ENCODE measurements at regions not wholly inside any gene's neighbourhood (a gene's known extent, or its start where the extent isn't known, plus 50 kb on each side); places are given as distances from the start of the nearest gene placed in this dataset.

DNA sequence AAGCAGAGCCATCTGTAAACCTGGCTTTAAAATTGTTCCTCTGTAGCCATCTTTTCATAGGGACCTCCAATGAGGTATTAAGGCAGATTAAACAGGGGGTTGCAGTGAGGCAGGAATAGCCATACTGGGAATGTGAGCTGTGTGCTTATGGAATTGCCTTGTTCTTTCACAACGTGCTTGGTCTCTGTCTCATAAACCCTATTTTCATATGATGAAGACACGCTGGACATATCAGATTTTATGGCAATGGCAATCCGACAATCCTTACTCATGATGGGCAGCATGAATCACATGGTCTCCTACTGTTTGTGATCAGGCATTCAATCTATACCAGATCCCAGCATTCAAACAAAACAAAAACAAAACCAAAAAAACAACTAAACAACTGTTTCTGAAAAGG is 418.9 kb upstream of the NRP1 start:
- no peak for DNase-seq (ENCODE audit: low read depth in 1 of 2, low spot score in 1 of 2)

DNA sequence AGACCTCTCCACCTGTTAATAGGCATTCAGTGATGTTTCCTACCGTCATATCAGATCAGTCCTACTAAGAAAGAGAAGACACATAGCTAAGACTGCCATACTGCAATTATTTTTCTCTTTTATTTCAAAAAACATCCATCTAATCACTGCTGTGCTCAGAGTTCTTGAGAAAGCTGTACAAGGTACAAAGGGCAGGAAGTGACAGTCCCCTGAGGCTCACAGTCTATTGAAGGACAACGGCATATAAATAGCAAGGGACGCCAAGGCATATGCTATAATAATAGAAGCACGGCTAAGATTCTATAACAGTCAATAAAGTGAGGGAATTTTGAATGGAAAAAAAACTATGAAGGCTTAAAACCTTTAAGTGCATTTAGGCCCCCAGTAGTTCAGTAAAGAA is 415.3 kb upstream of the NRP1 start:
- no peak for DNase-seq (ENCODE audit: low read depth in 1 of 2, low spot score in 1 of 2)

DNA sequence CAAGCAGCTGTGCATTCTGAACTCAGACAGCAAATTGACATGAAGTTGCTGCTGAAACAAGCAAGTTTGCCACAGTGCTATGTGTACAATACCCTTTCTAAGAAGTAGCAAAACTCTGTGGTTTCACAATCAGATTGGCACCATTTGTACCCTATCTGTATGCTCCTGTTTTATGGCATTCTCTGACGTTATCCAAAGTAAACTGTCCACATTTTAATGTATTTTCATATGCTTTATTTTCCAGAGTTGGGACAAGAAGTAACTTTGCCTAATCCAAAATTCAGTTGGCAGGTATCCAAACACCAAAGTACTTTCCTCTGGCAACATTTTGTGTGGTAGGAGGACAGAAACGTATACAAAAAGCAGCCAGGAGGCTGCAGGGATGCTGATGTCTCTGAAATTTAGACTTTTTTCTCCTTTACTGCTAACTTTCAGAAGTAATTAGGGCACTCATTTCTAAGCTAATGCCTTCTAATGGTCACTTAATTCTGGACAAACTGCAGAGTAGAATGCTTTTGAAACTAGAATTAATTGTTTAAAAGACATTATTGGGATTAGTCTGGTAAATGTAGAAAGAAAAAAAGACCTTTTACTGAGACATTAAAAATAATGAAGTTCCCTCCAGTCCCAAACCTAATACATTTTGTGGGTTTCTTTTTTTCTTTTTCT is 414.7 kb upstream of the NRP1 start:
- DNase-seq (ENCODE audit: low read depth in 1 of 2, low spot score in 1 of 2), result no peak

DNA sequence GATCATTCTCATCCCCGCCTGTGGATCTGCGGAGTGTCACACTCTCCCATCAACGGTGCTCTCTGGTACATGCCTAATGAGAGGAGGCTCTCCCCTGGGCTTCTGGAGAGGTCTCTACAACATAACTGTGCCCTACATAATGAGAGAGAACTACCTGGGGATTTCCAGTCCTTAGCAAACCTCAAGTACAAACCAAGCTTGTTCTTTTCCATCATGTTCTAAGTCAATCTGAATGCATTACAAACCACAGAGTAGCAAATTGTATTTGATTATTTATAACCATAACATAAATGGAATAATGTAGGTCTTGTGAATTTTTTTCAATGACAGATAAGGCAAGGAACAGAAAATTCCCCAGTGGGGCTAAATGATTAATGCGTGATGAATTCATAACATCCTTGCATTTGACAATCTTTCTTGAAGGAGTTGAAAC is 412.4 kb upstream of the NRP1 start:
- DNase-seq (ENCODE audit: low read depth in 1 of 2, low spot score in 1 of 2), result no peak

DNA sequence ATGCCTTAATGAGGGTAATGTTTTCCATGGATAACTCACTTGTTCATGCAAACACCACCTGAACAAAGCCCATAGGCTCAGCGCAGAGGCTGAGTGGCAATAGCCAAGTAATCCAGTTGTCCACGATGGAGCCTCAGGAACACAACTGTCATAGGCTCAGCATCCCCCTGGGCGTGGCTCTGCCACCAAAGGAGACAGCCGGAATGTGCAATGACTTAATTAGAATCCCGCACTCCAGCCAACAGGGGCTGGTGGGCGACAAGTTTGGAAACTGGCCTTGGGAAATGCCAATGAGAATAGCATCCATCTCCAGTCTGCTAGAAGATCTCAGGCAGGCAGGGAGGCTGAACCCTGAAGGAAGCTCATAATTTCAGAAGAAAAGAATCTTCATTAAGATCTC is 411.7 kb upstream of the NRP1 start:
- no peak for DNase-seq (ENCODE audit: low read depth in 1 of 2, low spot score in 1 of 2)

DNA sequence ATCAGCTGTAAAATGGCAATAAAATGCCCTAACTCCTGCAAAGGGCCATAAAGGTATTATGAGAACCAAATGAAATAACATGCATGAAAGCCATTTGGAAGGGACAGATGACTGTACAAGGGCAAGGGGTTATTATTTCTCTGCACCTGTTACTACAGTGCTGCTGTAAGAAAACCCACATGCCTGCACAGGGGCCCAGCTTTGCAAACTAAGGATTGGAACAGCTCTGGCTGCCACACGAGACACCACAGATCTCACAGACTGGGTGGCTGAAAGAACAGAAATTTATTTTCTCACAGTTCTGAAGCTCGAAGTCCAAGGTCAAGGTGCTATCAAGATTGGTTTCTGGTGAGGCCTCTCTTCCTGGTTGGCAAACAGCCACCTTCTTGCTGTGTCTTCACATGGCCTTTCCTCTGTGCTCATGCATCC is 409.0 kb upstream of the NRP1 start:
- no peak for DNase-seq (ENCODE audit: low read depth in 1 of 2, low spot score in 1 of 2)

DNA sequence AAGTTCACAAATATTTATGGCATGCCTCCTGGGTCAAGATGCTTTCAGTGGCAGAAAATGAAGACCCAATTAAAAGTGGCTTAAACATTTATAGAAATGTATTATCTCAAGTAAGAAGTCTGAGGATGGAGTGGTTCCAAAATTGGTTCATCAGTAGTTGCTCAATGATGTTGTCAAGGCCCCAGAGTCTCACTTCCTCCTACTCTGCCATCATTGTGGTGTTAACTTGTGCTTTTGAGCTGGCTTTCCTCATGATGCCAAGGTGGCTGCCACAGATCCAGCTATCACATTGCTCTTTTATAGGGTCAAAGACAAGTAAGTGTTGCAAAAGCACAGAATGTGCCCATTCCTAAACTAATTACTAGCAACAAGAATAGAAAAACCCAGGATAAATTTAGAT is 404.6 kb upstream of the NRP1 start:
- no peak for DNase-seq (ENCODE audit: low read depth in 1 of 2, low spot score in 1 of 2)

DNA sequence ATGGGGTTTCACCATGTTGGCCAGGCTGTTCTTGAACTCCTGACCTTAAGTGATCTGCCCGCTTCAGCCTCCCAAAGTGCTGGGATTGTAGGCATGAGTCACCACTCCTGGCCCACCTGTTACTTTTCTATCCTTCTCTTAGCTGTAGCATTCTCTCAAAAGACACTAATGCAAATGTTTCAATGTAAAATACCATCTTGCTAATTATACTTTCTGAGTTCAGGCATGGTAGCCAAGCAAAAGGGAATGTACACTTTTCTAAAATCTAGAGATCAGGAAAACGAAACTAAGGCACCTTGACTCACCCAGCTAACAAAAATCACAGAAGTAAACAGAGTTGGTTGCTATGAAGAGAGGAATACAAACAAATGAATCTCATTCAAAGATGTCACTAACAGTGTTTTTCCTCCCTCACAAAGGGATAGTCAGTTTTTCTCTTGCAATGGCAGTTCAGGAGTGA is 401.0 kb upstream of the NRP1 start:
- DNase-seq (ENCODE audit: low read depth in 1 of 2, low spot score in 1 of 2), result no peak

DNA sequence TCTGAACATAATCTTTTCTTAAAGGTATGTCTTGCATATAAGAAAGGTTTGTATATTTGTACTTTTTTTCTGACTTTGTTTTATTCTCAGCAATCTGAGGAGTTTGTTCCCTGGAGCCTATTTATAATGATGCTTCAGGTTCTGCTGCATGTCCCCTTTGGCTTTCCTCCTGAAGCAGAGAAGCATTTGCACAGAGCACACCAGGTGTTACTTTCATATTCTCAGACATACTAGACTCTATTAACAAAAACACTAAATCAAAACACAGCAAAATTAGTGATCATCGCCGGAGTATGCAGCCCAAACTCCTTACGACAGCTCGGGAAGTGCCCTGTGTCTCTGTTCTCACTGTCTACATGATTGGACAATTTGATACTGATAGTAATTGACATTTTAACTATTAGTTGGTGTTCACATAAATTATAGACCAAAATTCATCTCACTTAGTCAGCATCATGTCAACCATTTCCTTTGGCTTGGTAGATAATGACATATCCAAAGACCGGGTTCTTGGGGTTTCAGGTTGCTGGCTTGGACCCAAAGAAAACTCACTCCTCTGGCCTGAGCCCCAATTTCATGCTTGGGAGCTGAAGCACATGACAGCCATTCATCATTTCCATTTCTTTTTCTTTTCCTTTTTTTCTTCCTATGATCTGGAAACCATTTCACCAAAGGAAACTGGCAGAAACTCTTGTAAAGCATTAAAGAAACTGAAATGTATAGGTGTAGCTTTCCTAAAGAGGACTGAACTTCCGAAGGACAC is 400.1 kb upstream of the NRP1 start:
- no peak for DNase-seq (ENCODE audit: low read depth in 1 of 2, low spot score in 1 of 2)

DNA sequence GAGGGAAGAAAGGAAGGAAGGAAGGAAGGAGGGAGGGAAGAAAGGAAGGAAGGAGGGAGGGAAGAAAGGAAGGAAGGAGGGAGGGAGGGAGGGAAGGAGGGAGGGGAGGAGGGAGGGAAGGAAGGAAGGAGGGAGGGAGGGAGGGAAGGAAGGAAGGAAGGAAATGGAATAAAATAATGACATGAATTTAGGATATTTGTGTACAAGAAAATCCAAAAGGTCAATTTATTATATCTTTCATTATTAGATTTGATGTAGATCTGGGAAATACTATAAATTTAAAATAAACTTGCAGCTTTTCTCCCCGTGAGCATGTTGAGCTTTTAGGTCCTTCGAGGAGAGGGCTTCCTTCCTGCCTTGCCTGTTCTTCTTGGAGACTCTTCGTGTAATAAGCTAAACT is 398.6 kb upstream of the NRP1 start:
- no peak for DNase-seq (ENCODE audit: low read depth in 1 of 2, low spot score in 1 of 2)

DNA sequence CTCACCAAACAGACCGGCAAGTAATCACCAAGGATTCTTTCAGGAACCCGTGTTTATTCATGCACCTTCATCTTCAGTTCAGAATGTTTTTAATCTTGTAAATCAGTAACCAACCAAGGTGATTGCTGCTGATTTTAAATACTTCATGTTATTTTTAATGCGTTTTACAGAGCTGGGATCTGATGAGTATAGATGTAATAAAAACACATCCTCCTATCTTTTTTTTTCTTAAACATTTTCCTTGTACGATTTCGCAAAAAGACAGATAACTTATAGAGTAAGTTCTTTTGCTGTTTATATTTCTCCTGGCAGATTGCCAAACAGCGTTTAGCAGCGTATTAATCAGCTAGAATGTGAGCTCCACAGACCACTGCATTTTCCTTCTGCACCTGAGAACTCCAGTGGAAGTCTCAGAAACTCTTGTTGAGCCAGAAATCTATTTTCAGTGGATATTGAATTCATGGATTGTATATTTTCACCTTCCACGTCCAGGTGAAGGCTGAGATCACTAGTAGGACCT is 397.8 kb upstream of the NRP1 start:
- no peak for DNase-seq (ENCODE audit: low read depth in 1 of 2, low spot score in 1 of 2)

DNA sequence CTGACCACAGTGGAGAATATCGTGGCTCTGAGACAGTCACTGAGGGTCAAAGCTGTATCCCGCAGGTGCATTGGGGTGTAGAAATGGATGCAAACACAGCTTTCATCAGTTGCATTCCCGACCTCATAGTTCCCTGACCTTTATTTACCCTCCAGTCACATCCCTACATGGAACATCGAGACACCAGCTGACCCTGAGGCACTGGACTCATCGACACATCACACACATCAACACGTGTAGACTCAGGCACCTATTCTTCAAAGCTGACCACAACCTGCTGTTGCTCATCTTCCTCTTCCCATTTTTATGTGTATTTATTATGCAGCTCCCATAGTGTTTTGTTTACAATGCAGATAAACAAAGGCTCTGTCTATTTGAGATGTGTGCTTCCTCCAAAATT is 396.9 kb upstream of the NRP1 start:
- DNase-seq (ENCODE audit: low read depth in 1 of 2, low spot score in 1 of 2), result no peak

DNA sequence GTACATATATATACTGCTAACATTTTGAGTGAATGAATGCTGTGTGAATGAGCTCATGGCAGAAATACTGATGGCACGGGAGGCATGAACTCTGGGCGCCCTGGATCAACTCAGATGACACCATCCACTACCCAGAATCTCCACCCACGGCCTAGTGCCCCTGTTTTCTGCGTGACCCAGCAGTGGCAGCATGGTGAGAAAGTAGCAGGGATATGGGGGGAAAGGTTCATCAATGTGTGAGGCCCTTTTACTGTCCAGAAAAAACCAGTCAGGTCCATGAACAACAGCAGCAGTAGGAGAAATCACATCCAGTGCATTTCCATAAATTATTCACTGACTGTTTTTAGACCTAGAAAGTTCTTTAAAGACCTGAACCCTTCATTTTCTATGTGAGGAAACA is 391.0 kb upstream of the NRP1 start:
- no peak for DNase-seq (ENCODE audit: low read depth in 1 of 2, low spot score in 1 of 2)

DNA sequence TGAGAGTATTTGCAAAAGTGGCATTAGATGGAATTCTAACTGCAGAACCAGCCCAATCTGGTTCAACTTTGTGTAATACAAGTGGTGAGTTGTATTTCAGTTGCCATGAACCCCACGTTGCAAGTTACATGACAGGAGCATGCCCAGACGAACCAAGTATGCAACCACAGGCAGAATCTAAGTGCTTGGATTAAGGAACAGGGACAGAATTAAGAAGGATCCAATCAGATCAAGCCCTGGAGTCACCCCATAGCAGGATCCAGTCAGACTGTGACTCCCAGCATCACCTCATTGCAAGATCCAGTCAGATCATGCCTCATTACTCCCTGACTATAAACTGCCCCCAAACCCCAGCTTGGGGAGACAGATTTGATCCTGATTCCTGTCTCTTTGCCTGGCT is 388.7 kb upstream of the NRP1 start:
- DNase-seq (ENCODE audit: low read depth in 1 of 2, low spot score in 1 of 2), result no peak

DNA sequence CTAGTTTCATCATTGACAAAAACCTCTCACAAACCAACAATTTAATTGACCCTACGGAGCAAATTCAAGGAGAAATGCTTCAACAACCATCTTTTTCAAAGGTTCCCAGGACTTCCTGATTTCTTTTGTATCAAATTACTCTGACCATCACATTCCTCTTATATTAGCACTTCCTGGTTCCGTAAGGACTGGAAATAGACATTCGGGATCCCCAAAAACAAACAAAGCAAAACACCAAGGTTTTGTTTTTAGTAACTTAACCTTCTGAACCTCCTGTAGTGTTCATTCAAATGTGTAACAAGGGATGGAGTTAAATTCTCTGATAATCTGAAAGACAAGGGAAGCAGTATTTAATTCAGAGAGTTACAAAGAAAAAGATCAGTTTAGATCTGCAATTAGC is 387.6 kb upstream of the NRP1 start:
- DNase-seq (ENCODE audit: low read depth in 1 of 2, low spot score in 1 of 2), result no peak

DNA sequence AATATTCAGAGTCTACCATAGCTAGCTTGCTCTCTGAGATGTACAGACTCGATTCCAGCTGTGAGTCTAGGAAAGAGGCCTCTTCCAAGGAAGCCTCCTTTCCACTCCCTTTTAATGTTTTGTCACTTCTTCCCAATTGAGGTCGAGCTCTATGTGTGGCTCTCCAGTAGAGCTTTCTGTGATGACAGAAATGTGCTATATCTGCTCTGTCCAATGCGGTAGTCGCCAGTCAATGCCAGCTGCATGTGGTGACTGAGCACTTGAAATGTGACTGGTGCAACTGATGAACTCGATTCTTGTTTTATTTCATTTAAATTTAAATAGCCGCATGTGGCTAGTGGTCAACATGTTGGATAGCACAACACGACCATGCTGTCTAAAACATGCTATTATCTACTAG is 387.0 kb upstream of the NRP1 start:
- DNase-seq (ENCODE audit: low read depth in 1 of 2, low spot score in 1 of 2), result no peak

DNA sequence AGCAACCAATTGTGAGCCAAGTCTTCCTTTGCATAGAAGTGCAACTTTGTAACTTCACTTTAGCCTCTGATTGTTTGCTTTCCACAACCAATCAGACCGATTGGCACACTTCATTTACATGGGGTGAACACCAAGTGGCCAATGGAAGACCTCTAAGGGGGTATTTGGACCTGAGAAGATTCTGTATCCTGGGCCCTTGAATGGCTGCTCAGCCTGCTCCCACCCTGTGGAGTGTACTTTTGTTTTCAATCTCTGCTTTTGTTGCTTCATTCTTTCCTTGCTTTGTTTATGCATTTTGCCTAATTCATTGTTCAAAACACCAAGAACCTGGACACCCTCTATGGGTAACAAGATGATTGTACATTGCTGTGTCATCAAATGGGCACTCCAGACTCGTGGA is 385.7 kb upstream of the NRP1 start:
- no peak for DNase-seq (ENCODE audit: low read depth in 1 of 2, low spot score in 1 of 2)

DNA sequence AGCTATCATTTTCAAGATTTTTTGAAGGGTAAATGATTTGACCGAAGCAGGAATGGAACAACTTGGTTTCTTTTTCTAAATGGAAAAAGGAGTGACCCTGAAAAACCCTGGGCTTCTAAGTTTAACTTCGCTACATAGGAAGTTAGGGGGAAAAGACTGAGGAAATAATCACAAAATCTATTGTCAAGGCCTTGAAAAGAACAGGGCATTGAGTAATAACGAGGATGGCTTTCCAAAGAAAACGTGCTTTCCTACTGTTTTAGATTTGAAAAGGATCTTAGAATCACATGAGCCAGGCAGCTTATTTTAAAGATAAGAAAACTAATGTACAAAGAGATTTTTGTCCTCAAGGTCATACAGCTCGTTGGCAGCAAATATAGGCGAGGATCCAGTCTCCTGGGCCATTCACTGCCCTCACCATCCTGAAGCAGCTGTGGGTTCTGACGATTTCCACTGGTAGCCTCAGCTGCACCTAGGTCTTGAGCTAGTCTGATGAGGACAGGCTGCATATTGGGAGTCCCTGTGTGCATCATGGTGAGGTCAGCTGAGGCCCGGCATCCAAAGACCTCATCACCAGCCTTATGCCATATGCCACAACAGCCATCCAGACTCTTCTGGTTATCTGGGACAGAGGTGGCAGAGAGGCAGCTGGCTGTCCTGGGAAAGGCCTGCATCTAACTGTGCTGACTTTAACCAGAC is 384.7 kb upstream of the NRP1 start:
- no peak for DNase-seq (ENCODE audit: low read depth in 1 of 2, low spot score in 1 of 2)

DNA sequence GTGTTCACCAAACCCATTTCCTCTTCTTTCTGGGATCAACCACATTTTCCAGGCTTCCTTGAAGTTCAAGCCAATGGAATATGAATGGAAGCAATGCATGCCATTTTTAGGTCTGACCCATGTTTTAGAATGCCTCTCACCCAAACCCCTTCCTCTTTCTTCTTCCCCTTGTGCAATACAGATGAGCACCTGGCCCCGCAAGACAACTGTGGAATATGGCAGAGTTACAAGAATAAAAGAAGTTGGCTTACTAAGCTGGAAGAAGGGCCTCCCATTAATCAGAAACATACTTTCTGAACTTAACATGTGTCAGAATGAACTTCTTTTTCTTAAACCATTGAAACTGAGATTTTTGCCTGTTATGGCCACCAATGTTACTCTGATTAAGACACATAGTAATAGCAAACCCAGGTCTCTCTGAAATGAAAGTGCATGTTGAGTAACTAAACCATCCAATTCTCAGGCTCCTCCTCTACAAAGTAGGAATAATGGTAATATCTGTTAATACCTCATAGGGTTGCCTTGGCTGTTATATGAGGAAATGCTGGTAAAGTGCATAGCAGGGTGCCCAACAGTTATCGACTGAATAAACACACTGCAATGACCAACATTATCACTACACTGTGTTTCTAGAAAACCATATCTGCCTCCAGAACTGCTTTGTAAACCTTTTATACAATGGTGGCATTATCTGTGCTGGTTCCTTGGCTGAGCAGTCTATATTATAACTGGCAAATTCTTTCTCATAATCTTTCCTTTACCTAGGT is 382.2 kb upstream of the NRP1 start:
- no peak for DNase-seq (ENCODE audit: low read depth in 1 of 2, low spot score in 1 of 2)

DNA sequence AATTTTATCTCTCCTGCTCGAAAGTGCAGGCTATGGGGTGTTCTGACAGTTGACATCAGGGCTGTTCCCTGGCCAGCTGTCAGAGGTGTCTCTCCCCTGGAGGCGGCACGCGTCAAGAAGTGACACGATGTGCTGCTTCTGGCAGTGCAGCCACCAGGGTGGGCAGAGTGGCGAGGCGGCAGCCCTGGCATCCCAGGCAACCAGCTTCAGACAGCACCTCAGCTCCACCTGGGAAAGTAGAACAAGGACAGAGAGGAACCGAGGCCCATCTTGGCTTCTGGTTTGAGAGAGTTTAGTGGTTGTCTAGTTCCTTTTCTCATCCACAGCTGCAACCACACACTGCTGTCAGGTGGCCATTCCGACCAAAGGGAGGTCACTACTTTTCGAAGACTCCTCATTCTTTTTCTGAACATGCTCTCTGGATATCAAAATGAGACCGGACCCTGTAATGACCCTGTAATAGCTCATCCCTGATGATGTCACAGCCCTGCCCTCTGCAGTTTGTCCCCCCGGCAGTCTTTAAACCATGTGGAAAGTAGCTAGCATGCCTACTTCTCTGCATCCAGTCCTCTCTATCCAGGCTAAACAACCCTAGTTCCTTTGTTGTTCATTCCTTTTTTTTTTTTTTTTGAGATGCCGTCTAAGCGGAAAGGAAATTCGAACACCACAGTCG is 381.0 kb upstream of the NRP1 start:
- no peak for DNase-seq (ENCODE audit: low read depth in 1 of 2, low spot score in 1 of 2)

DNA sequence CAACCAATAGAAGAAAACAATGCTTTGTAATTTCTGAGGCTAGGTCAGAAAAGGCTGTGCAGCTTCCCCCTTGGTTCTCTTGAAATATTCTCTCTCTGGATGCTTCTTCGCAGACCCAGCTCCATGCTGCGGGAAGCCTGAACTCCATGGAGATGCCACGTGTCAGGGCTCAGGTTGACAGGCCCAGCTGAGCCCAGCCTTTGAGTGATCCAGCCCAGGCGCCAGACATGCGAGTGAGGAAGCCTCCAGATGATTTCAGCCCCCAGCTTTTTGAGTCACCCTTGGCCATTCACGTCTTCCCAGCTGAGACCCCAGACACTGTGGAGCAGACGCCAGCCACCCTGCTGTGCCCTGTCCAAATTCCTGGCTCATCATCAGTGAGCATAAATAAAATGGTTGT is 378.4 kb upstream of the NRP1 start:
- no peak for DNase-seq (ENCODE audit: low read depth in 1 of 2, low spot score in 1 of 2)

Measured in activated CD4-positive, alpha-beta T cell treated with anti-CD3 and anti-CD28 coated beads, Interleukin-2, amount 50 U/mL, for 24 hours (primary cell).